Bone marrow (tissue), 2 donors: ENCODE measurements at regions not wholly inside any gene's neighbourhood (a gene's known extent, or its start where the extent isn't known, plus 50 kb on each side); places are given as distances from the start of the nearest gene placed in this dataset.
"Not testable (repeated sequence)": the region's sequence is repeated elsewhere in the genome, so short reads cannot be mapped to it uniquely, and the experiment has no call there.

ENCODE experiments used
- DNase-seq, 2 donors: peaks; one replicate each; lab custom pipeline; 2025; lab: John Stamatoyannopoulos, UW

DNA sequence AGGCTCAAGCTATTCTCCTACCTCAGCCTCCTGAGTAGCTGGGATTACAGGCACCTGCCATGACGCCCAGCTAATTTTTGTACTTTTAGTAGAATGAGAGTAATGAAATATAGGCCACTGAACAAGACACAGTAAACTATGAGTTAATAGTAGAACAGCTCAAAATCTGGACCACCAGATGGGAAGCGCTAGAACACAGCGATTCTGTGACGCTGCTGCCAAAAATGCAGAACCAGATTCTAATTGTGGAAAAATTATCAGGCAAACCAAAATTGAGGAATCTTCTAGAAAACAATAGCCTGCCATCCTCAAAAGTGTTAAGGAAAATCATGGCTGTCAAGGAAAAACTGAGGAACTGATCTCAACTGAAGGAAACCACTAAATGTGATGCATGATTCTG, 111.4 kb upstream of the TIAM1 start:
- DNase-seq = no peak

DNA sequence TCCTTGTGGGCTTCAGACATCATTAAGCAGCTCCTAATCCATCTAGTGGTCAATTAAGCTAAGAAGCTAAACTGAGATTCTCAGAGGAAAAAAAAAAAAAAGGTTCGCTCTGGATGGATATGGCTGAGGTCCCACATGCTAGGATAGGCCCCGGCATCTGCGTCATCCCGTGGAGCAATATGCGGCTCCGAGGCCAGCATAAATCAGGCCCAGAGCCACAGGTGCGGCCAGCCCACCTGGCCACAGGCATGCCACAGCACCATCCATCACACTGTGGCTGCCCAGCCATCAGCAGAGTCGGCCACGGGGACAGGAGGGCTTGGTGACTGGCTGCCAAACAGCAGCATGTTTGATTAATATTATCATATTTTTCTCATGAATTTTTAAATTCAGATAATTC, 106.9 kb upstream of the TIAM1 start:
- no peak for DNase-seq

DNA sequence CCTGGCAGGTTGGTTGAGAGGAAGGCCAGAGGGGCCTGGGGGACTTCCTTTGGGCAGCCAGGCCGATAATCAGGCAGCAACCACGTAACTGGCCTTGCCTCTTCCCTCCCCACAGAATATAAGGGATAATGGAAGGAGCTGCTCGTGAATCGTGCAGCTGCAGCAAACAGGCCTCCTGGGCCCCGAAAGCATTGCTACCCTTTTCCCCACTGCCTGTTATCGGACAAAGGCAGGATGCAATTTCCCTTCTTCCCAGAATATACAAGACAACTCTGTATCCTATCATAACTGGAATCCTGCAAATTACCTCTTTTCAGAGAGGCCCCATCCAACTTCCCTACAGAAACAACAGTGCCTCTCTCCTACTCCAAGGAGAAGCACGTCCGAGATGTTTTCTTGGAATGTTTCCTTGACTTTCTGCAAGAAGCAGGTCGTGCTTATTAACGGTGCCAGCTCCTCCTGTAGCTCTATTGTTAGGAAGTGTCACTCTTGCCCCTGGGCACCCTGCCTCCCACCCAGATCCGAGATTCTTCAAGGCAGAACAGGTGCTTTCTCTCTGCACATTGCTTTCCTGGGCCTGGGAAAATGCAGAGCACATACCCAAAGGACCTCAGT, 106.0 kb upstream of the TIAM1 start:
- DNase-seq = no peak

DNA sequence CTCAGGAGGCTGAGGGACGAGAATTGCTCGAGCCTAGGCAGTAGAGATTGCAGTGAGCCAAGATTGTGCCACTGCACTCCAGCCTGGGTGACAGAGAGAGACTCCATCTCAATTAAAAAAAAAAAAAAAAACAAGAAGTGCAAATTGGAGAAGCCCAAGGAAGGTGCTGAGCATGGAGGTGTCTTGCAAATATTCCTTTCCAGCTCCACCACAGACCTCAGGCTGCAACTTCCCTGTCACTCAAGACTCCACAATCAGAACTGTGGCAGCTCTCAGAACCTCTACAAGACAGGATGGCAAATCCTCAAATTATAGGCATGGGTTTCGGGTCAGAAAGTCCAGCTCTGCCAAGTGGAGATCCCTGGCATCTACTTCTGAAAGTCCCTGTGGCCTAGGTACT, 104.4 kb upstream of the TIAM1 start:
- no peak for DNase-seq

DNA sequence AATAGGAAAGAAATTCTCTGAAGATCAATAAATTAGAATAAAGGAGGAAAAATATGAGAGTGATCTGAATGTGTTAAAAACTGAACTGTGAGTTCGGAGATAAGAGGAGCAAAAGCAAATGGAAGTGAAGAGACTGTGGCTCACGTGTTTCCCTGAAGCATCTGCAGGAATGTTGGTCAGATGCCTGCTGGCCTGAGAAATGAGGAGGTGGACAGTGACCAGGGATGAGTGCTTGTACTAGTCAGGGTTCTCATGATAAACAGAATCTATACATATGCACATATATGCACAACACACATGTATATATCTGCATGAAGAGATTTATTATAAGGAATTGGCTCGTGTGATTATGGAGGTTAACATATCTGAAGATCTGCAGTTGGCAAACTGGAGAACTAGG, 103.4 kb upstream of the TIAM1 start:
- DNase-seq = no peak

DNA sequence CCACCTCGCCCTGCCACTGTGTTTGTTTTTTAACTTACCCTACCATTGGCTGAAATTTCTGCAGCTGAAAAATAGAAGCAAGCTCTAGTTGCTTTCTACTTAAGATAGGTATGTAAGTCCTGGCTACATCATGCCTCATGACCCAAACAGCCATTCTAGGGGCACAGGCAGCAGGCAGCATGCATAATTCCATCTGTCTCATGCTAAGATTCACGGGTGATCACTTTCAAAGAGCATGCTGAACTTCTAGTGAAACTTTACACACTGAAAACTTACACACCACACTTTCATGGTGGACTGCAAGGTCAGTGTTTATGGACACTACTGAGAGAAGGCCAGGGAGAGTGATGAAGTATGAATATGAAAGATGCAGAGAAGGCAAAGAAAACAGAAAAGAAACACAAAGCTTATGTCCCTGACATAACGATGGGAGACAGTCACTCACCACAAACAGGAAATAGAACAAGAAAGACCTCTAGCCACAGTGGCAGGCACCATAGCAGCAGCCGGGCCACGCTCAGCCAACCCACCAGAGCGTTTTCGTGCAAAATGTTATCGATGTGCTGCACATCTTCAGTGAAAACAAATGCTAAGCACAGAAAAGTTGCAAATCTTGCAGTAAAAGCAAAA, 102.3 kb upstream of the TIAM1 start:
- DNase-seq = no peak

DNA sequence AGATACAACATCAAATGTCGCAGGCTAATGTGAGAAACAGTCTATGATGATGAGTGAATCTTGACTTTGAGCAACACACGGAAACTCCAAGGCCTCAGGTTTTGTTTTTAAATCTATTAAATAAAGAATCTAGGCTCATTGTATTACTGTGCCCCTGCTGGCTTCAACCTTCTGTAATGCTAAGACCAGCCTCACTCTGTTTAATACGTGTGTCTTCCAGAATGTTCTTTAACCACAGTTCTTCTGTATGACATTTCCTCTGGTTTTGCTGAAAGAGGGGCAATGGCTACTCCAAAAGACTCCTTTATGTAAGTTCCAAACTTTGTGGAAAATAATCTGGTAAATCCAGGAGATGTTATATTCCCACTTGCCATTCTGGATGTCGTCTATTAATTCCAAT, 101.1 kb upstream of the TIAM1 start:
- no peak for DNase-seq

DNA sequence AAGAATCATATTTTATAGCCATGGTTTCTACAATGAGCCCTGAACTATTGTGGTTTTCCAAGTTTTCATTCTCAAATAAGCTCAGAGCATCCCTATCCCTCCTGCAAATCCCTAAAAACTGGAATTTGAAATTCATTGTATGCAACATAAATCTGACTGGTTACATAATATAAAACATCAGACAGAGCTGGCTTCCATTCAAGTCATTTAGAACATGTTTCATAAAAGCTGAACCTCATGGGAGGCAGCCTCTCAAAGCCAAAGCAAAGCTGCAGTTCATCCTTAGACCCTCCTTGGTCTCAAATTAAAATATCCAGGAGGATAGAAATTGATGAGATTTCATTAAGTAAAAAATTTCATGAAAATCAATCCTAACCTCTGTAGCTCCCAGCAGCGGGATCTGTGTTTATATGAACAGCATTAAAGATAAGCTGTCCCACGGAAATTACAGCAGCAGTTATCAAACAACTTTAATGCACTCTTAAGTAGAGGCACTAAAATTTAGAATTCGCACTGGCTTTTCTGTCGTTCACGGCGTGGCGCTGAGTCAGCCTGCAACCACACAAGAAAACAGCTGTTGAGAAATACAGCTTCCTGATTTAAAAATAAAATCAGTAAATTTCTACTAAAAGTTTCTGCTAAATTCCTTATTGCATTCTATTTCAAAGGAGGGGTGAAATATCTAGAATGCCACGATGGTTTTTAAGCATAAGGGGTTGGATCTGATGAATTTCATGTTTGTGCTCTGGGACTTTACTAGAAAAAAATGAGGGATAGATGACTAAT, 99.9 kb upstream of the TIAM1 start:
- DNase-seq = no peak

DNA sequence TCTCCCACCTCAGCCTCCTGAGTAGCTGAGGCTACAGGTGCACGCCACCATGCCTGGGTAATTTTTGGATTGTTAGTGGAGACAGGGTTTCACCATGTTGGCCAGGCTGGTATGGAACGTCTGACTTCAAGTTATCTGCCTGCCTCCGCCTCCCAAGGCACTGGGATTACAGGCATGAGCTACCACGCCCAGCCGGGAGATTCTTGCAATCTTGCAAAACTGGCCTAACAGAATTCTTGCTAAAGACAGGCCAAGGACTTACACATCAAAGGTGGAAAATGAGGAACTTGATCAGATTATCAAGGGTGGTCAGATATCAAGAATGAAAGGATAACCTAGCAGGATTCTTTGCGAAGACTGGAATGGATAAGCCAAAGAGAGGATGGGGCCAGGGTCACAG, 98.3 kb upstream of the TIAM1 start:
- DNase-seq = no peak

DNA sequence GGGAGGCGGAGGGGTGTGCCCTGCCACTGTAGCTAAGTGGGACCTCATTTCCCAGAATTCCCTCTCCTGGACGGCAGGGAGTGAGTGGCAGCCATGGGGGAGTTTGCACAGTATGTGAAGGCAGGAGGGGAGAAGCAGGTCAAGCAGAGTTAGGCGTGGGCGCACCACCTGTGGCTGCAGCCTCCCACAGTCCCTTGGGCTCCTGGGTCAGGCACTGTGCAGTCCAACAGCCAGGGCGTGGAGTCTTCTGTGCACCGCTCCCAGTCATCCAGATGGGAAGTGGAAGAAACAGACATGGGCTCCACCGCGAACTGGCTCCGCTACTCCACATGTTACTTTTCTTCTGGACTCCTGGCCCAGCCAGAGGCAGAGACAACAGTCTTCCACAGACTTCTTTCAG, 85.4 kb upstream of the TIAM1 start:
- DNase-seq = no peak

DNA sequence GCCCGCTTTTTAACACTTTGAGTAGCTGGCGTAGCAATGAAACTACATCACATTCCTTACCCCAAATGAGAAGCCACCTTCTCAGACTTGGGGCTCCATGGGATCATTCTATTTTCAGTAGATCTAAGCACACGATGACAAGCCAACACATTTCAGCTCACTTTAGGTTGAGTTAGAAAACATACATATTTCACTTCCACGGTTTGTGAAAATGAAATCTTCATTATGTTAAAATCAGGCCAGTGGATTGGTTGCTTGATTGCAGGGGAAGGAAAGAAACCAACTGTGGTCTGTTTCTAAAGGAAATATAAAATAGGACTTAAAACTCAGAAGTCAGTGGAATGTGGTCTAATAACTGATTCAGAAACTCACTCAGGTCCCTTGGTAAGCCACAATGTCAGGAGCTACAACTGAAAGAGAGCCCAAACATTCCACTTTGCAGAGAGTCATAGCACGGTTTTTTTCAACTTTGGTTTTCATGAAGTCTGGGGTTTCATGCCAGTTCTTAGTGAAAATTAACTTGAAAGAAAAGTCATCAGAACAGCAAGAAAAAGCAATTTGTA, 82.3 kb upstream of the TIAM1 start:
- DNase-seq = no peak

DNA sequence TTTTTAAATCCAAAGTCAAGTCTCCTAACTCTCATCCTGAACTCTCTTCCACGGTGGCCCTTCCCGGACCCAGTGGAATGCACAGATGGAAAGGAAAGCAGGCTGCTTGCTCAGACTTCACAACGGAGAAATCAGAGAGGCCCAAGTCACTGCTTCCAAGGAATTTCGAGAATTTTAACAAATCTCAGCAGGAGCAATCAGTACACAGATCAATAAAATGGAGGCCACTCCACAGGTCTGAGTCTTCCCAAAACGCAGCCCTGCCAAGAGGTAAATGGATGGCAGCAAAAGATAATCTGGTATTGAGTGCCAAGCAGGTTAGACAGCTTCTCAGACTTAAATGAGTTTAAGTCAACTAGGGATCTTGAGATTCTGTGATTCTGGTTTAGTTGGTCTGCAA, 81.1 kb upstream of the TIAM1 start:
- DNase-seq = no peak

DNA sequence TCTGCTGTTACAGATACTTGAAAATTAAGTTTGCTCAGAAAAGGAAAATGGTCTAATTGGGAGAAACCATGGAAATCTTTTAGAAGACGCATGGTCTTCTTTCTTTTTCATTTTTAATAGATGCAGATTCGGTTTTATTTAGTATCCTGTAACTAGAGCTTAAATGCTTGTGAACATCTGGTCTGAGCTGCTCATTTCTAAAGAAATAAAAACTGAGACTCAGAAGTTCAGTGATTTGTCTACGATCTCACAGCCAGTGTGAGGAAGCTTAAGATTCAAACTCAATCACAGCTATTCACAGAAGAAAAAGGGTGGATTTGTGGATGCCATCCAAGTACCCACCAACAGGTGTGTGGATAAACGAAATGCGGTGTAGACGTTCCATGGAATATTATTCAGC, 80.0 kb upstream of the TIAM1 start:
- no peak for DNase-seq

DNA sequence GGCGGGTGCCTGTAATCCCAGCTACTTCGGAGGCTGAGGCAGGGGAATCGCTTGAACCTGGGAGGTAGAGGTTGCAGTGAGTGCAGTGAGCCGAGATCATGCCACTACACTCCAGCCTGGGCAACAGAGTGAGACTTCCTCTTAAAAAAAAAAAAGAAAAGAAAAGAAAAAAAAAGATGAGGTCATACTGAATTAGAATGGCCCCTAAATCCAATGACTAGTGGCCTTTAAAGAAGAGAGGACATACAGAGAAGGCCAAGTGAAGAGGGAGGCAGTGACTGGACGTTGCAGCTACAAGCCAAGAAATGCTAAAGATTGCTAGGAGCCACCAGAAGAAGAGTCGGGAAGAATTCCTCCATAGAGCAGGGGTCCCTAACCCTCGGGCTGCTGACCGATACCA, 76.9 kb upstream of the TIAM1 start:
- DNase-seq = no peak

DNA sequence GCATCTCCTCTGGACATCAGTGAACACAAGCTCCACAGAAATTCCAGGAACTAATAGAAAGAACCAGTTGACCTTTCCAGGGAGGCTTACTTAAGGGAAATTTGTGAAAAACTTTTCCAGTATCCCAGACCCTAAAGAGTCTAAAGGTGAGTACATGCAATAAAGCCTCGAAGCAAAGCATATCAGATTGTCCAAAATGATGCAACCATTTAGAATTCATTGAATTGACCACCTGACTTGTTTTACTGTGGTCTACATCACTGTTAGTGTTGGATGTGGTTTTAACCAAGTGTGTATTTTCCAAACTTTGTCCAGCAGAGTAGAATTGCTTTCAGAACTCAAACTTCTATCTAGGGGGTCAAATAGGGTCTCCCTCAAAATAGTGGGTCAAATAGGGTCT, 76.3 kb upstream of the TIAM1 start:
- DNase-seq = no peak

DNA sequence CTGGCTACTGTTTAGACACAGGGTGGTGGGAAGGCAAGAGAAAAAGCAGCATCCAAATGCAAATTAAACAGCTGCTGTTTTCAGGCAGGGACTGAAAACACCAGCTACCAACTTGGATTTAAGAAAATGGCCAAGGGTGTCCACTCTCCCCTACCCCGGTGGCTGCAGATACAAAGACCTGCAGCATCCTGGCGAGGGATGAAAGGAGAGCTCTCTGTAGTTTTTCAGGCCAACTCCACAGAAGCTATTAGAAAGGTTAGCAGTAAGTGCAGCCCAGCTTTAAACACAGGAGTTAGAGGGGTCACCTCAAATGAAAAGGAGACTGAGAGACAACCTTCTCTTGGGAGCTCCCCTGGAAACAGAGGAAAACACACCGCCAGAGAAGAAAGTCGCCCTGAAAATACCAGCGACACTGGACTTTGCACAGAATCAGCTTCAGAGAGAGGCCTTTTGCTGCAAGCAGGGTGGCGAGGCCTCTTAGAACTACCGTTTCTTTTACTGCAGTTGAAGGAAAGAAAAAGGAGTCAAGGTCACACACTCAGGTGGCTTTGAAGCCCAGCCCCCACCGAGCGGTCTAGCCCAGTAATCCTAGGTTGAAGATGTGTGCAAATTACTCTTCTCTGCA, 74.4 kb upstream of the TIAM1 start:
- DNase-seq = no peak

DNA sequence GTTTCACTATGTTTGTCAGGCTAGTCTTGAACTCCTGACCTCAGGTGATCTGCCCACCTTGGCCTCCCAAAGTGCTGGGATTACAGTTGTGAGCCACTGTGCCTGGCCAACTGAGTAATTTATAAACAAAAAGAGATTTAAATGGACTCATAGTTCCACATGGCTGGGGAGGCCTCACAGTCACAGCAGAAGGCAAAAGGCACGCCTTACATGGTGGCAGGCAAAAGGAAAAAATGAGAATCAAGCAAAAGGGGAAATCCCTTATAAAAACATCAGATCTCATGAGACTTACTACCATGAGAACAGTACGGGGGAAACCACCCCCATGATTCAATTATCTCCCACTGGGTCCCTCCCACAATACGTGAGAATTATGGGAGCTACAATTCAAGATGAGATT, 73.2 kb upstream of the TIAM1 start:
- not testable (repeated sequence) for DNase-seq

DNA sequence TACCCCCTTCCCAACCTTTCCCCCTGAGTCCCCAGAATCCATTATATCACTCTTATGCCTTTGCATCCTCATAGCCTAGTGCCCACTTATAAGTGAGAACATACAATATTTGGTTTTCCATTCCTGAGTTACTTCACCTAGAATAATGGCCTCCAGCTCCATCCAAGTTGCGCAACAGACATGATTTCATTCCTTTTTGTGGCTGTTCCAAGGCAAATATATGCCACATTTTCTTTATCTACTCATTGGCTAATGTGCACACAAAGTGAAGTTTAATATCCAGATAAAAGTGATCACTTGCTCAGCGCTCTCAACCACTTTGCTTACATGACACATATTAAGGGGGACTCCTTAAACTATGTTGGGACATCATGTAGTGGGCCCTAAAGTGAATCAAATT, 72.4 kb upstream of the TIAM1 start:
- no peak for DNase-seq

DNA sequence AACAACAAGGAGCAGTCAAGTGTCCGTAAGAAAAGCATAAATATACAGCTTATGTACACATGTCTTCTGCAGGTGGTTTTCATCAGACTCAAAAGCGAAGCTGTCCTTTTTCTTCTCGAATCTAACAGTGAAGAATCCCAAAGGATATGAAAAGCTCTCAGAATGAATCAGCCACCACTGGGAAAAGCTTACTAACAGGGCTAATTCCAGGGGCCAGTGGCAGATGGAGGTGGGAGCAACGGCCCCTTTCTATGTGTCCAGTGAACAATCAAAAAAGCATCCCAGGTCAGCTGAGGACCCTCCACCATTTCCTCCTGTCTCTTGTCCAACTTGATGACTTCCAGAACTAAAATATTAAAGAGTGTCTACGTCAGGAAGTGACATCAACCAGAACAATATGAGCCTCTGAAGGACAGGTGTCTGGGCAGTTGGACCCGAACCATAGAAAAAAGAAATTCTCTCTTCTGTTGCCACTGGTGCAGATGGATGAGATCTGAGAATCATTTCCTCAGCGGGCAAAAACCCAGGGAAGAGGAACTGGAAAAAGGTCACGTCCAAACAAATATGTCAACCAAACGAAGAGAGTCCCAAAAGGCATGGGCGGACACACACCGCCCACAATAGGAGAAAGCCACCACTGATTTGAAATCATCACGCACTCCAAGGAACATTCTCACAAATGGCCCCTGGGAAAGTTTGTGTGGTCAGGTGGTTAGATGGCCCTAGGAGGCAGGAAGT, 70.4 kb upstream of the TIAM1 start:
- no peak for DNase-seq

DNA sequence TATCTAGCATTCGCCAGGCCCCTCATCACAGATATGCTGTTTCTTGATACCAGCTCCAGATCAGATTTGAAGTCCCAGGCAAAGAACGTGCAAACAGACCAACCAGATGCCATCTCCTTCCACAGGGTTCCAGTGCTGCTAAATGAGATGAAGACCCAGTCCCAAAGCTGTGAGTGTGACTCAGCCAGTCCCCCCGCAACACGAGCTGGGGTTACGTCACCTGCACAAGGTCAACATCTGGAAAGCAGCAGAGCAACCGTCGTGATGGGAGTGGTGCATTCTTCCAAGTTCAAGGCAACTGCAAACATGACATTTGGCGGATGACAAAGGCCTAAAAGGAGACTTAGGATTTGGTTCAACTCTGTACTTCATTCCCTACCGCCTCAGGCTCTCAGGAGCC, 69.6 kb upstream of the TIAM1 start:
- DNase-seq = no peak

DNA sequence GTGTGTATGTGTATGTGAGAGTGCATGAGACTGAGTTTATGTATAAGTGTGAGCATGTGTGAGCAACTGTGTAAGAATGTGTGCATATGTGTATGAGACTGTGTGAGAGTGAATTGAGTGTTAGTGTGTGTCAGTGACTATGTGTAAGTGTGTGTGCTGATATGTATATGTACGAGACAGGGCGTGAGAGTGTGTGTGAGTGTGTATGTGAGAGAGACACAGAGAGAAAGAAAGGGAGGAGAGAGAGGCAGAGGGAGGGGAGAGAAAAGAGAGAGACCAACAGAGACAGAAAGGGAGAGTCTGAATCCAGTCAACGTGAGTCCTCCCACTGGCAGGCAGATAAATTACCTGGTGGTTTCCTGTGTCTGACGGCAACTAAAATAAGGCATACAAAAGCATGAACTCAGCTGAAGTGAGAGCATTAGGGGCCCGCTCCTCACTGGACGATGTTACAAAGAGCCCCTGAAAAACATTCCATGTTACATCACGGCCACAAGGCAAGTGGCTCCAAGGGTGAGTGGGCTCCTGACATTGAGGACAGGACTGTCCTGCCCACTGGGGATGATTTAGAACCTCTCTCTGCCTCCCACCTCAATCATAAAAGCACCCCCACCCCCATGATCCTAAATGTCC, 66.6 kb upstream of the TIAM1 start:
- DNase-seq = no peak
